MCF 10A (cell line): ENCODE measurements at regions not wholly inside any gene's neighbourhood (a gene's known extent, or its start where the extent isn't known, plus 50 kb on each side); places are given as distances from the start of the nearest gene placed in this dataset.
"Not testable (repeated sequence)": the region's sequence is repeated elsewhere in the genome, so short reads cannot be mapped to it uniquely, and the experiment has no call there.

Source experiments
- BruUV-seq: library from RNA; stranded (reverse); fragments of 400-500 nt; replicated peaks from 2 replicates; lab custom pipeline; 2021; lab: Mats Ljungman, UMichigan
- CTCF ChIA-PET: fragments of 300-600 bp; sonication (Branson Sonifier 250); formaldehyde crosslinking; extraction: SDS; loops from one replicate; lab custom pipeline; 2021; ENCODE audit warnings: antibody characterized with exemption, inconsistent platforms; lab: Yijun Ruan, JAX
- POLR2A ChIA-PET: fragments of 300-600, 350-650 bp; sonication (Branson Sonifier 250); formaldehyde crosslinking; extraction: SDS; loops from one replicate; lab custom pipeline; 2020; ENCODE audit warnings: antibody characterized with exemption, inconsistent platforms; lab: Yijun Ruan, JAX
- DNase-seq: peaks from one replicate; pipeline ENCODE4 v3.0.0-alpha.2; 2018; ENCODE audit not compliant: unreplicated experiment
- H3K27ac Mint-ChIP-seq: one replicate; pipeline ENCODE4 v1.8.0; 2022; ENCODE audit warnings: mild to moderate bottlenecking, low read depth, mixed read lengths; ENCODE audit not compliant: unreplicated experiment
- H3K27me3 Mint-ChIP-seq: one replicate; pipeline ENCODE4 v1.8.0; 2022; ENCODE audit warnings: mixed read lengths; ENCODE audit not compliant: insufficient read depth, unreplicated experiment
- H3K36me3 Mint-ChIP-seq: one replicate; pipeline ENCODE4 v1.8.0; 2022; ENCODE audit warnings: mild to moderate bottlenecking, moderate library complexity, mixed read lengths; ENCODE audit not compliant: insufficient read depth, unreplicated experiment
- H3K4me1 Mint-ChIP-seq: one replicate; pipeline ENCODE4 v1.8.0; 2022; ENCODE audit warnings: mixed read lengths; ENCODE audit not compliant: insufficient read depth, unreplicated experiment
- H3K4me3 Mint-ChIP-seq: one replicate; pipeline ENCODE4 v1.8.0; 2022; ENCODE audit warnings: mild to moderate bottlenecking, moderate library complexity, mixed read lengths; ENCODE audit not compliant: unreplicated experiment
- H3K9me3 Mint-ChIP-seq: one replicate; pipeline ENCODE4 v1.8.0; 2022; ENCODE audit warnings: mixed read lengths; ENCODE audit not compliant: unreplicated experiment
- intact Hi-C: fragments of 100-400 bp; cut with micrococcal nuclease; formaldehyde crosslinking; loops from 2 replicates; pipeline ENCODE4 v1.14.1; 2022
- TF ChIP-seq, protein P1 (sequence below): fragments of 200-600 bp; IDR thresholded peaks from one replicate; pipeline ENCODE4 v1.8.0; 2022; ENCODE audit warnings: antibody characterized with exemption, mild to moderate bottlenecking; ENCODE audit not compliant: unreplicated experiment

DNA sequence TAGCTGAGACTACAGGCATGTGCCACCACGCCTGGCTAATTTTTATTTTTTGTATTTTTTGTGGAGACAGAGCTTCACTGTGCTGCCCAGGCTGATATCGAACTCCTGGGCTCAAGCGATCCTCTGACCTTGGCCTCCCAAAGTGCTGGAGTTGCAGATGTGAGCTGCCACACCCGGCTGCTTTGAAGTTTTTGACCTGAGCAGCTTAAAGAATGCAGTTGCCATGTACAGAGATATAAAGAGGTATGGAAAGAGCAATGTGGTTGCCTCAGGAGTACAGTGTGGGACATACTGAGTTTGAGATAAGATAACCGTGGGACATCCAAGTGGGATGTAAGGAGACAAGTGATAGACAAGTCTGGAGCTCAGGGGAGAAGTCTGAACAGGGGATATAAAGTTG, 82.7 kb upstream of the LSM14A start:
- no peak overlapping the region for H3K27ac Mint-ChIP-seq
- H3K36me3 Mint-ChIP-seq, result no peaks in the 10 kb centered on the region
- ChIA-PET CTCF (interaction anchor here (0.6 to 7.5 kb wide), 4 partner anchors 8 to 311 kb away, joined by 3 to 61 read pairs (median 4); no protein-coding TSS in a partner anchor), POLR2A (interaction anchor here (1.1 kb wide), 1 partner anchor 295 kb away, joined by 3 read pairs; no protein-coding TSS in a partner anchor)
- H3K9me3 Mint-ChIP-seq, result no peaks in the 10 kb centered on the region
- TF ChIP-seq, protein P1, sequence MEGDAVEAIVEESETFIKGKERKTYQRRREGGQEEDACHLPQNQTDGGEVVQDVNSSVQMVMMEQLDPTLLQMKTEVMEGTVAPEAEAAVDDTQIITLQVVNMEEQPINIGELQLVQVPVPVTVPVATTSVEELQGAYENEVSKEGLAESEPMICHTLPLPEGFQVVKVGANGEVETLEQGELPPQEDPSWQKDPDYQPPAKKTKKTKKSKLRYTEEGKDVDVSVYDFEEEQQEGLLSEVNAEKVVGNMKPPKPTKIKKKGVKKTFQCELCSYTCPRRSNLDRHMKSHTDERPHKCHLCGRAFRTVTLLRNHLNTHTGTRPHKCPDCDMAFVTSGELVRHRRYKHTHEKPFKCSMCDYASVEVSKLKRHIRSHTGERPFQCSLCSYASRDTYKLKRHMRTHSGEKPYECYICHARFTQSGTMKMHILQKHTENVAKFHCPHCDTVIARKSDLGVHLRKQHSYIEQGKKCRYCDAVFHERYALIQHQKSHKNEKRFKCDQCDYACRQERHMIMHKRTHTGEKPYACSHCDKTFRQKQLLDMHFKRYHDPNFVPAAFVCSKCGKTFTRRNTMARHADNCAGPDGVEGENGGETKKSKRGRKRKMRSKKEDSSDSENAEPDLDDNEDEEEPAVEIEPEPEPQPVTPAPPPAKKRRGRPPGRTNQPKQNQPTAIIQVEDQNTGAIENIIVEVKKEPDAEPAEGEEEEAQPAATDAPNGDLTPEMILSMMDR, result no peak
- H3K4me1 Mint-ChIP-seq, result no peaks in the 10 kb centered on the region
- no peak overlapping the region for H3K4me3 Mint-ChIP-seq
- BruUV-seq, result no TSS peak
- DNase-seq, result no peak
- intact Hi-C loops, result no loop called here
- peaks cover 12% of the 10 kb centered on the region for H3K27me3 Mint-ChIP-seq

DNA sequence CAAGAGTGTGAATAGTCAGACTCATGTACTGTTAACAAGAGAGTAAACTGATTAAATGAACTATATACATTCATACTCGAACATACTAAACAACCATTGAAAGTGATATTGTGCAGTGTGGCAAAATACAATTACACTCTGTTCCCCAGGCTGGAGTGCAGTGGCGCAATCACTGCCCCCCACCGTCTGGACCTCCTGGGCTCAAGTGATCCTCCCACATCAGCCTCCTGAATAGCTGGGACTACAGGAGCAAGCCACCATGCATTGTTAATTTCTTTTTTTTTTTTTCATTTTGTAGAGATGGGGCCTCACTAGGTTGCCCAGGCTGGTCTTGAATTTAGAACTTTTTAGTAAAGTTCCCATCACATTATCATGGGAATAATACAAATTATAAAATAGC, 77.3 kb upstream of the LSM14A start:
- CTCF ChIA-PET, result interaction anchor here (0.6 to 3.6 kb wide), 16 partner anchors 8 to 676 kb away, joined by 3 to 129 read pairs (median 10); no protein-coding TSS in a partner anchor
- TF ChIP-seq, protein P1, result no peak
- H3K4me1 Mint-ChIP-seq, result no peaks in the 10 kb centered on the region
- BruUV-seq, result no TSS peak
- no peak overlapping the region for H3K27ac Mint-ChIP-seq
- H3K4me3 Mint-ChIP-seq, result no peak overlapping the region
- peaks cover 19% of the 10 kb centered on the region for H3K27me3 Mint-ChIP-seq
- no peak for DNase-seq
- H3K36me3 Mint-ChIP-seq, result no peaks in the 10 kb centered on the region
- intact Hi-C loops, result no loop called here
- POLR2A ChIA-PET, result no interaction called here
- H3K9me3 Mint-ChIP-seq, result no peaks in the 10 kb centered on the region

DNA sequence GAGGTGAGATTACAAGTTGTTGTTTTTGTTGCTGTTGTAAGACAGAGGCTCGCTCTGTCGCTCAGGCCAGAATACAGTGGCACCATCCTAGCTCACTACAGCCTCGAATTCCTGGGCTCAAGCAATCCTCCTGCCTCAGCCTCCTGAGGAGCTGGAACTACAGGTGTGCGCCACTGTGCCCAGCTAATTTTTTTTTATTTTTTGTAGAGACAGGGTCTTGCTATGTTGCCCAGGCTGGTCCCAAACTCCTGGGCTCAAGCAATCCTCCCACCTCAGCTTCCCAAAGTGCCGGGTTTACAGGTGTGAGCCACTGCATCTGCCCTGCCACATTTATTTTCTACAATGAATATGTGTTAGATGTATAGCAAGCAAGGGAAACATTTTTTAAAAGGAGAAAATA, 76.9 kb upstream of the LSM14A start:
- intact Hi-C loops, H3K27ac Mint-ChIP-seq: not testable (repeated sequence)

DNA sequence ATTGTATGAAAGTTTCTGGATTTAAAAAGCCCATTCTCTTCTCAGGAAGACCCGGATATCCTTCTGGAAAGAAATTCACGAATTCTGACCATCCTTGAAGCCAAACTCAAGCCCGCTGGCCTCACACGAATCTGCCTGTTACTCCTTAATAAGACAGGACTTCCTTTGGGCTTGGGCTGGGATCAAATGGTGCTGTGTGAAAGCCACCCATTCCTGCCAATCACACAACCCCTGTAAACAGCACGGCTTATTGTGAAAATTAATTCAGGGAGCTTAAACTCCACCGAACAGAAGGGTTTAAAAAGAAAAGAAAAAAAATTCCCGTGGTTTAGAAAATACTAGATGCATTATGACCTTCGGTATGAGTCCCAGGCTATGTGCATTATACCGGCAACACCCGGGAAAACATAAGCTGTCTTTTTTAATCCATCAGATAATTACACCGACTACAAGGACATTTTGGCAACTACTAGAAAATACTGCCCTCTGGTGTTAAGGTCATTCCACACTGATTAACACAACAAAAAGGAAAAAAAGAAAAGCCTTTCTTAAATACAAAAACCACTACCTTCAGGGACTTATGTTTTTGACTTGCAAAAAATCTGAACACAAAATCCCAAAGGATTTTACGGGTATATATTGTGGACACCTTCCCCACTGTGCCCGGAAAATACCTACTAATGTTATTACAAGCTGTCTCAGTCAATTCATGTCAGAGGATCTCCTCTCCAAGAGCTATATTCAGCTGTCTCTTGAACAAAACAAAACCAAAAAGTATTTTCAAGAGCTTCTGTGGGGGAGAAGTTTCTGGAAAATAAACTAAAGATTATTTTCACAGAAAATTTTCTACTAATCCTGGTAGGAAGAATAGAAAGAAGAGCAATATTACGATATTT, 76.0 kb upstream of the LSM14A start:
- no TSS peak for BruUV-seq
- CTCF ChIA-PET, result interaction anchor here (0.6 to 3.6 kb wide), 80 partner anchors 9 to 713 kb away, joined by 3 to 129 read pairs (median 4); partner anchors contain the start of gene KCTD15

More for the DNA sequence above, 76.9 kb upstream of the LSM14A start:
- CTCF ChIA-PET, result interaction anchor here (0.6 to 3.6 kb wide), 40 partner anchors 8 to 681 kb away, joined by 3 to 129 read pairs (median 6); no protein-coding TSS in a partner anchor
- H3K4me1 Mint-ChIP-seq, POLR2A ChIA-PET, DNase-seq, H3K9me3 Mint-ChIP-seq, BruUV-seq, H3K4me3 Mint-ChIP-seq, H3K36me3 Mint-ChIP-seq: not testable (repeated sequence)
- peaks cover 24% of the 10 kb centered on the region for H3K27me3 Mint-ChIP-seq

More for the DNA sequence above, 76.0 kb upstream of the LSM14A start:
- POLR2A ChIA-PET, result interaction anchor here (1.0 to 1.4 kb wide), 2 partner anchors 300 to 318 kb away, joined by 3 to 4 read pairs; no protein-coding TSS in a partner anchor
- TF ChIP-seq, protein P1, result peak; percentile 65
- Mint-ChIP-seq H3K4me1 (no peaks in the 10 kb centered on the region), H3K27me3 (peaks cover 28% of the 10 kb centered on the region), H3K27ac (no peak overlapping the region), H3K4me3 (no peak overlapping the region), H3K9me3 (no peaks in the 10 kb centered on the region), H3K36me3 (no peaks in the 10 kb centered on the region)
- intact Hi-C loops, result loop anchor here (1.0 to 2.0 kb wide), 5 partner anchors 49 to 318 kb away; no protein-coding TSS in a partner anchor
- DNase-seq, result peak; percentile 69
